ENCODE measurements at regions not wholly inside any gene's neighbourhood (a gene's known extent, or its start where the extent isn't known, plus 50 kb on each side); places are given as distances from the start of the nearest gene placed in this dataset.

GRCh38 chr6:144947398-144947976 is 662.4 kb downstream of the UTRN start:
- TF ChIP-seq CTCF (IDR thresholded peaks at IDR 0.05) (no peak), POLR2A (IDR thresholded peaks at IDR 0.05) (no peak), EP300 (IDR thresholded peaks at IDR 0.05) (no peak)

All from upper lobe of left lung (tissue), 4 donors.